ENCODE measurements at regions not wholly inside any gene's neighbourhood (a gene's known extent, or its start where the extent isn't known, plus 50 kb on each side); places are given as distances from the start of the nearest gene placed in this dataset.

GRCh38 chr2:117707874-117708273 lies 106.6 kb upstream of the DDX18 start:
- ATAC-seq (no peak), DNase-seq (no peak)

GRCh38 chr2:117712684-117713083 lies 101.8 kb upstream of the DDX18 start:
- Histone ChIP-seq H3K9me2 (replicated peaks; ENCODE audit: low read length) (no peaks in the 10 kb centered on the region), H3K4me1 (ENCODE audit: insufficient read depth, low read length) (no peaks in the 10 kb centered on the region), H3F3A (ENCODE audit: low read length, unreplicated experiment) (no peaks in the 10 kb centered on the region), H3K27ac (ENCODE audit: low read length) (no peak overlapping the region), H2AFZ (ENCODE audit: low read length) (no peak overlapping the region), H3K27me3 (ENCODE audit: low read length) (peaks cover 47% of the 10 kb centered on the region), H3K9ac (ENCODE audit: low read length) (no peak overlapping the region), H3K9me3 (ENCODE audit: low read length) (no peaks in the 10 kb centered on the region), H3K4me2 (ENCODE audit: low read length) (no peak overlapping the region), H3K79me2 (ENCODE audit: low read length) (no peaks in the 10 kb centered on the region), H4K20me1 (ENCODE audit: low read length) (no peaks in the 10 kb centered on the region), H3K4me3 (ENCODE audit: low read length) (no peak overlapping the region), H3K36me3 (ENCODE audit: low read depth, low read length) (no peaks in the 10 kb centered on the region)
- DNase-seq = no peak
- ATAC-seq = no peak
- POLR2A ChIA-PET (ENCODE audit: unreplicated experiment) = no interaction called here
- CTCF ChIA-PET = no interaction called here
- TF ChIP-seq EZH2phosphoT487 (IDR thresholded peaks at IDR 0.05; ENCODE audit: borderline replicate concordance, low read length) (no peak), EZH2 (IDR thresholded peaks at IDR 0.05; ENCODE audit: low read length, unreplicated experiment) (no peak), CTCF (conservative IDR thresholded peaks at IDR 0.05; ENCODE audit: low read depth, low read length) (no peak)
- BruUV-seq (replicated peaks) = no TSS peak
- intact Hi-C loops (cut with micrococcal nuclease) = no loop called here

More at GRCh38 chr2:117707874-117708273, 106.6 kb upstream of the DDX18 start:
- TF ChIP-seq EZH2phosphoT487 (IDR thresholded peaks at IDR 0.05; ENCODE audit: borderline replicate concordance, low read length) = no peak
- TF ChIP-seq CTCF (conservative IDR thresholded peaks at IDR 0.05; ENCODE audit: low read depth, low read length) = no peak
- TF ChIP-seq EZH2 (IDR thresholded peaks at IDR 0.05; ENCODE audit: low read length, unreplicated experiment) = no peak
- H3K36me3 ChIP-seq (ENCODE audit: low read depth, low read length) = no peaks in the 10 kb centered on the region
- H3K4me2 ChIP-seq (ENCODE audit: low read length) = no peak overlapping the region
- H3K9me2 ChIP-seq (replicated peaks; ENCODE audit: low read length) = no peaks in the 10 kb centered on the region
- POLR2A ChIA-PET (ENCODE audit: unreplicated experiment) = no interaction called here
- H3K27ac ChIP-seq (ENCODE audit: low read length) = no peak overlapping the region
- H3K4me3 ChIP-seq (ENCODE audit: low read length) = no peak overlapping the region
- no peaks in the 10 kb centered on the region for H3K79me2 ChIP-seq (ENCODE audit: low read length)
- intact Hi-C loops (cut with micrococcal nuclease) = no loop called here
- H3K27me3 ChIP-seq (ENCODE audit: low read length) = peaks cover 12% of the 10 kb centered on the region
- H3K4me1 ChIP-seq (ENCODE audit: insufficient read depth, low read length) = no peaks in the 10 kb centered on the region
- H3K9me3 ChIP-seq (ENCODE audit: low read length) = no peaks in the 10 kb centered on the region
- CTCF ChIA-PET = no interaction called here
- no peaks in the 10 kb centered on the region for H4K20me1 ChIP-seq (ENCODE audit: low read length)
- no peak overlapping the region for H3K9ac ChIP-seq (ENCODE audit: low read length)
- H3F3A ChIP-seq (ENCODE audit: low read length, unreplicated experiment) = no peaks in the 10 kb centered on the region
- no TSS peak for BruUV-seq (replicated peaks)
- H2AFZ ChIP-seq (ENCODE audit: low read length) = no peak overlapping the region

GRCh38 chr2:117714110-117714509 lies 100.4 kb upstream of the DDX18 start:
- no peak overlapping the region for H3K4me2 ChIP-seq (ENCODE audit: low read length)
- H3K9ac ChIP-seq (ENCODE audit: low read length) = no peak overlapping the region
- no peak for TF ChIP-seq CTCF (conservative IDR thresholded peaks at IDR 0.05; ENCODE audit: low read depth, low read length)
- TF ChIP-seq EZH2phosphoT487 (IDR thresholded peaks at IDR 0.05; ENCODE audit: borderline replicate concordance, low read length) = no peak
- TF ChIP-seq EZH2 (IDR thresholded peaks at IDR 0.05; ENCODE audit: low read length, unreplicated experiment) = no peak
- intact Hi-C loops (cut with micrococcal nuclease) = no loop called here
- DNase-seq (no peak), ATAC-seq (no peak)
- H3K9me2 ChIP-seq (replicated peaks; ENCODE audit: low read length) = no peaks in the 10 kb centered on the region
- no peaks in the 10 kb centered on the region for H4K20me1 ChIP-seq (ENCODE audit: low read length)
- no peaks in the 10 kb centered on the region for H3K36me3 ChIP-seq (ENCODE audit: low read depth, low read length)
- BruUV-seq (replicated peaks) = no TSS peak
- no peak overlapping the region for H2AFZ ChIP-seq (ENCODE audit: low read length)
- H3F3A ChIP-seq (ENCODE audit: low read length, unreplicated experiment) = no peaks in the 10 kb centered on the region
- no peaks in the 10 kb centered on the region for H3K79me2 ChIP-seq (ENCODE audit: low read length)
- ChIA-PET CTCF (no interaction called here), POLR2A (ENCODE audit: unreplicated experiment) (no interaction called here)
- H3K4me1 ChIP-seq (ENCODE audit: insufficient read depth, low read length) = no peaks in the 10 kb centered on the region
- H3K4me3 ChIP-seq (ENCODE audit: low read length) = no peak overlapping the region
- H3K27me3 ChIP-seq (ENCODE audit: low read length) = peaks cover 56% of the 10 kb centered on the region
- H3K27ac ChIP-seq (ENCODE audit: low read length) = no peak overlapping the region
- no peaks in the 10 kb centered on the region for H3K9me3 ChIP-seq (ENCODE audit: low read length)

Measured in PC-3 (cell line).